MM.1S (cell line): ENCODE measurements at regions not wholly inside any gene's neighbourhood (a gene's known extent, or its start where the extent isn't known, plus 50 kb on each side); places are given as distances from the start of the nearest gene placed in this dataset.

Source experiments
- DNase-seq: peaks from one replicate; pipeline ENCODE4 v3.0.0-alpha.2; 2015
- H2AFZ ChIP-seq: fragments of 300-600 bp; sonication (generic); 2 replicates; pipeline ENCODE4 v1.6.0; 2016; ENCODE audit warnings: antibody characterized with exemption, low read length
- H3F3A ChIP-seq: fragments of 300-600 bp; sonication (generic); 2 replicates; pipeline ENCODE4 v1.6.1; 2016; ENCODE audit warnings: mild to moderate bottlenecking, antibody characterized with exemption, low read length, moderate library complexity, mixed read lengths; ENCODE audit not compliant: insufficient read depth
- H3K27ac ChIP-seq: fragments of 300-600 bp; sonication (generic); 2 replicates; pipeline ENCODE4 v1.5.1; 2016; ENCODE audit warnings: mild to moderate bottlenecking, low read length
- H3K27me3 ChIP-seq: fragments of 300-600 bp; sonication (generic); replicated peaks from 2 replicates; pipeline ENCODE4 v1.6.0; 2016; ENCODE audit warnings: low read length; ENCODE audit not compliant: insufficient read depth
- H3K36me3 ChIP-seq: fragments of 300-600 bp; sonication (generic); replicated peaks from 2 replicates; pipeline ENCODE4 v1.6.1; 2016; ENCODE audit warnings: mild to moderate bottlenecking, low read length, mixed read lengths; ENCODE audit not compliant: insufficient read depth
- H3K4me1 ChIP-seq: fragments of 300-600 bp; sonication (generic); 2 replicates; pipeline ENCODE4 v1.6.1; 2016; ENCODE audit warnings: low read length, mixed read lengths
- H3K4me2 ChIP-seq: fragments of 300-600 bp; sonication (generic); 2 replicates; pipeline ENCODE4 v1.6.0; 2016; ENCODE audit warnings: low read depth, low read length
- H3K4me3 ChIP-seq: fragments of 300-600 bp; sonication (generic); 2 replicates; pipeline ENCODE4 v1.5.1; 2016; ENCODE audit warnings: low read length, mixed read lengths
- H3K79me2 ChIP-seq: fragments of 300-600 bp; sonication (generic); 2 replicates; pipeline ENCODE4 v1.6.1; 2016; ENCODE audit warnings: mixed run types, low read length, mixed read lengths
- H3K9ac ChIP-seq: fragments of 300-600 bp; sonication (generic); 2 replicates; pipeline ENCODE4 v1.6.1; 2016; ENCODE audit warnings: low read length, mixed read lengths
- H3K9me2 ChIP-seq: fragments of 300-600 bp; sonication (generic); replicated peaks from 2 replicates; pipeline ENCODE4 v1.6.1; 2016; ENCODE audit warnings: mild to moderate bottlenecking, low read length, mixed read lengths; ENCODE audit not compliant: insufficient read depth
- H3K9me3 ChIP-seq: fragments of 300-600 bp; sonication (generic); replicated peaks from 2 replicates; pipeline ENCODE4 v1.6.1; 2016; ENCODE audit warnings: mild to moderate bottlenecking, low read length, mixed read lengths; ENCODE audit not compliant: insufficient read depth
- H4K20me1 ChIP-seq: fragments of 300-600 bp; sonication (generic); 2 replicates; pipeline ENCODE4 v1.6.1; 2016; ENCODE audit warnings: mild to moderate bottlenecking, low read length, moderate library complexity, mixed read lengths; ENCODE audit not compliant: insufficient read depth
- EZH2 ChIP-seq: fragments of 300-600 bp; sonication (generic); optimal IDR thresholded peaks from 2 replicates; pipeline ENCODE3; 2017; ENCODE audit warnings: low read depth, mild to moderate bottlenecking, antibody characterized with exemption, low read length, mixed read lengths
- EZH2phosphoT487 ChIP-seq: fragments of 300-600 bp; sonication (generic); IDR thresholded peaks from 2 replicates; pipeline ENCODE4 v1.6.1; 2018; ENCODE audit warnings: antibody characterized with exemption, low read length
- TF ChIP-seq, protein P1 (sequence below): fragments of 300-600 bp; sonication (generic); IDR thresholded peaks from 2 replicates; pipeline ENCODE4 v1.5.1; 2016; ENCODE audit warnings: antibody characterized with exemption, low read length, mixed read lengths

- Histone ChIP-seq H4K20me1 (no peaks in the 10 kb centered on the region), H3K27ac (no peak overlapping the region), H3K9ac (no peak overlapping the region), H3K79me2 (no peaks in the 10 kb centered on the region), H3K27me3 (no peaks in the 10 kb centered on the region), H3K4me2 (no peak overlapping the region), H3K9me2 (no peaks in the 10 kb centered on the region), H3K4me3 (no peak overlapping the region), H3K36me3 (no peaks in the 10 kb centered on the region), H2AFZ (no peak overlapping the region), H3K4me1 (no peaks in the 10 kb centered on the region), H3F3A (no peaks in the 10 kb centered on the region), H3K9me3 (no peaks in the 10 kb centered on the region)
- TF ChIP-seq EZH2phosphoT487: no peak
- TF ChIP-seq, protein P1, sequence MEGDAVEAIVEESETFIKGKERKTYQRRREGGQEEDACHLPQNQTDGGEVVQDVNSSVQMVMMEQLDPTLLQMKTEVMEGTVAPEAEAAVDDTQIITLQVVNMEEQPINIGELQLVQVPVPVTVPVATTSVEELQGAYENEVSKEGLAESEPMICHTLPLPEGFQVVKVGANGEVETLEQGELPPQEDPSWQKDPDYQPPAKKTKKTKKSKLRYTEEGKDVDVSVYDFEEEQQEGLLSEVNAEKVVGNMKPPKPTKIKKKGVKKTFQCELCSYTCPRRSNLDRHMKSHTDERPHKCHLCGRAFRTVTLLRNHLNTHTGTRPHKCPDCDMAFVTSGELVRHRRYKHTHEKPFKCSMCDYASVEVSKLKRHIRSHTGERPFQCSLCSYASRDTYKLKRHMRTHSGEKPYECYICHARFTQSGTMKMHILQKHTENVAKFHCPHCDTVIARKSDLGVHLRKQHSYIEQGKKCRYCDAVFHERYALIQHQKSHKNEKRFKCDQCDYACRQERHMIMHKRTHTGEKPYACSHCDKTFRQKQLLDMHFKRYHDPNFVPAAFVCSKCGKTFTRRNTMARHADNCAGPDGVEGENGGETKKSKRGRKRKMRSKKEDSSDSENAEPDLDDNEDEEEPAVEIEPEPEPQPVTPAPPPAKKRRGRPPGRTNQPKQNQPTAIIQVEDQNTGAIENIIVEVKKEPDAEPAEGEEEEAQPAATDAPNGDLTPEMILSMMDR: no peak
- TF ChIP-seq EZH2: no peak
- DNase-seq: no peak
Measured at GRCh38 chr6:7004581-7005297, 103.0 kb upstream of the RREB1 start.

DNA sequence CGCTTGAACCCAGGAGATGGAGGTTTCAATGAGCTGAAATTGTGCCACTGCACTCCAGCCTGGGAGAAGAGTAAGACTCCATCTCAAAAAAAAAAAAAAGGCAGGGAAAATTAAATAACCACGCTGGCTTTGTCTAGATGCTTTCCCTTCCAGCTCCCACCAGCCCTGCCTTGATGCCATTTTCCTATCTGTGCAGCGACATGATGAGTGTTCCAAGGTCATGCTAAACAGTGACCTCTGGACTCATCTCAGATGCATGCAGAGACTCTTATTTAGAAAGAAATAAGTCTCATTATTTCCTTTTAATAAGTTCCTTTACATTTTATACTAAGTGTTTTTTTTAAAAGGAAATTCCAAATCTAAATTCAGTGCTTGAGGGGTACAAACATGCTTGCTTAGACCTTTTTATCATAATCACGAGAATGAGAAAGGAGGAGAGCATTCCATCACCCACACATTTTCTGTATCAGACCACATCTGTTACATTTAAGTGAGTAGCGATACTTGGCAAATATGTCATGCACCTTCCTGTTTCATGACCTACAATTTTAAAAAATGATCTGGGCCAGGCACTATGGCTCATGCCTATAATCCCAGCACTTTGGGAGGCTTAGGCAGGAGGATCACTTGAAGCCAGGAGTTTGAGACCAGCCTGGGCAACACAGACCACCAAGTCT is 101.1 kb upstream of the RREB1 start:
- no peak overlapping the region for H3K4me3 ChIP-seq
- no peak overlapping the region for H3K27ac ChIP-seq
- no peak for DNase-seq
- no peak overlapping the region for H3K4me2 ChIP-seq
- H3K79me2 ChIP-seq: no peaks in the 10 kb centered on the region
- H3K9me2 ChIP-seq: no peaks in the 10 kb centered on the region
- H3K9me3 ChIP-seq: no peaks in the 10 kb centered on the region
- H3K36me3 ChIP-seq: no peaks in the 10 kb centered on the region
- TF ChIP-seq EZH2phosphoT487 (no peak), EZH2 (no peak)
- TF ChIP-seq, protein P1: no peak
- no peaks in the 10 kb centered on the region for H3K4me1 ChIP-seq
- H3K9ac ChIP-seq: no peak overlapping the region
- H3F3A ChIP-seq: no peaks in the 10 kb centered on the region
- no peaks in the 10 kb centered on the region for H3K27me3 ChIP-seq
- H2AFZ ChIP-seq: no peak overlapping the region
- H4K20me1 ChIP-seq: no peaks in the 10 kb centered on the region

DNA sequence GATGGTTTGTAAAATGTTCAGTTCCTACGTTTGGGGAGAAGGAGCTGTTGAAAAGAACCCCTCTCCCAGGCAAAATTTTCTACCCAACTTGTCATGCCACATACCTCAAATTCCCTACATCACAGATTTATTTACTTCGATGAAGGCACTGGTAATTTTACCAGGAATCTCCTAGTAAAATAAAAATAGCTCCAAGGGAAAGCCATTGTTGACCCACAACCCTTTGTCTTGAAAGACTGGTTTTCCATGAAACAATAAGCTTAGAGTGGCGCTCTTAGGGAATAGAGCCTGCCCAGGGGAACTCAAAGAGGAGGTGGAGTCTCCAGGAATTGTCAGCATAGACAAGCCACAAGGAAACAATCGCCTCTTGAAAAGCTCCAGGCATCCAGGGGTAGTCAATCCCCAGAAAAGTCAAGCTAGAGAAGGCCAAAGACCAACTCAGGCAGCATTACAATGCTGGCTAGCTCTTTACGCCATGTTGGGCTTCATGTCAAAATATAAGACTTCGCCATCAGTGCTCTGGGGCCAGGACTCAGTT is 99.2 kb upstream of the RREB1 start:
- Histone ChIP-seq H4K20me1 (no peaks in the 10 kb centered on the region), H3K27ac (no peak overlapping the region), H3K9me3 (no peaks in the 10 kb centered on the region), H2AFZ (no peak overlapping the region), H3K27me3 (no peaks in the 10 kb centered on the region), H3K36me3 (no peaks in the 10 kb centered on the region), H3F3A (no peaks in the 10 kb centered on the region), H3K4me3 (no peak overlapping the region), H3K79me2 (no peaks in the 10 kb centered on the region), H3K9me2 (no peaks in the 10 kb centered on the region), H3K4me2 (no peak overlapping the region), H3K4me1 (no peaks in the 10 kb centered on the region), H3K9ac (no peak overlapping the region)
- TF ChIP-seq EZH2: no peak
- no peak for TF ChIP-seq EZH2phosphoT487
- TF ChIP-seq, protein P1: no peak
- DNase-seq: no peak
